HG02642 (cell line): ENCODE measurements at regions not wholly inside any gene's neighbourhood (a gene's known extent, or its start where the extent isn't known, plus 50 kb on each side); places are given as distances from the start of the nearest gene placed in this dataset.
"Not testable (repeated sequence)": the region's sequence is repeated elsewhere in the genome, so short reads cannot be mapped to it uniquely, and the experiment has no call there.

ENCODE experiments used
- ATAC-seq: cut with Tn5 transposase; IDR thresholded peaks from one replicate; pipeline ENCODE4 v1.9.1; 2021; ENCODE audit warnings: mild to moderate bottlenecking; ENCODE audit not compliant: unreplicated experiment, poor library complexity

GRCh38 chr13:88754141-88754540 lies 1083.0 kb downstream of the SLITRK5 start:
- ATAC-seq: no peak

GRCh38 chr13:88761145-88761544 lies 1090.0 kb downstream of the SLITRK5 start:
- ATAC-seq: no peak

- ATAC-seq: no peak
Measured at GRCh38 chr13:88764103-88764502, 1092.9 kb downstream of the SLITRK5 start.

- no peak for ATAC-seq
Measured at GRCh38 chr13:88800505-88800904, 1129.3 kb downstream of the SLITRK5 start.

- ATAC-seq: no peak
Measured at GRCh38 chr13:88801361-88801760, 1130.2 kb downstream of the SLITRK5 start.

- no peak for ATAC-seq
Measured at GRCh38 chr13:88802886-88803285, 1131.7 kb downstream of the SLITRK5 start.

GRCh38 chr13:88806438-88806837 lies 1135.3 kb downstream of the SLITRK5 start:
- ATAC-seq: no peak

- no peak for ATAC-seq
Measured at GRCh38 chr13:88817560-88817959, 1146.4 kb downstream of the SLITRK5 start.

GRCh38 chr13:88823114-88823513 lies 1151.9 kb downstream of the SLITRK5 start:
- no peak for ATAC-seq

GRCh38 chr13:88824218-88824617 lies 1153.0 kb downstream of the SLITRK5 start:
- ATAC-seq: no peak

- ATAC-seq: no peak
Measured at GRCh38 chr13:88840085-88840484, 1168.9 kb downstream of the SLITRK5 start.

GRCh38 chr13:88852293-88852692 lies 1181.1 kb downstream of the SLITRK5 start:
- not testable (repeated sequence) for ATAC-seq

- ATAC-seq: no peak
Measured at GRCh38 chr13:88857256-88857655, 1186.1 kb downstream of the SLITRK5 start.

- no peak for ATAC-seq
Measured at GRCh38 chr13:88862095-88862620, 1191.0 kb downstream of the SLITRK5 start.

- no peak for ATAC-seq
Measured at GRCh38 chr13:88863116-88863515, 1191.9 kb downstream of the SLITRK5 start.

- ATAC-seq: no peak
Measured at GRCh38 chr13:88866195-88866594, 1195.0 kb downstream of the SLITRK5 start.

- ATAC-seq: no peak
Measured at GRCh38 chr13:88883741-88884140, 1212.6 kb downstream of the SLITRK5 start.

- no peak for ATAC-seq
Measured at GRCh38 chr13:88887045-88887662, 1216.0 kb downstream of the SLITRK5 start.

GRCh38 chr13:88895261-88895941 lies 1224.2 kb downstream of the SLITRK5 start:
- no peak for ATAC-seq

- ATAC-seq: no peak
Measured at GRCh38 chr13:88896466-88896865, 1225.3 kb downstream of the SLITRK5 start.

- no peak for ATAC-seq
Measured at GRCh38 chr13:88908961-88909441, 1237.8 kb downstream of the SLITRK5 start.
